H9 (cell line): ENCODE measurements at regions not wholly inside any gene's neighbourhood (a gene's known extent, or its start where the extent isn't known, plus 50 kb on each side); places are given as distances from the start of the nearest gene placed in this dataset.

ENCODE experiments used
- DNase-seq: peaks from one replicate; pipeline ENCODE4 v3.0.0-alpha.2; 2017
- H2AFZ ChIP-seq: one replicate; pipeline ENCODE4 v1.6.1; 2013; ENCODE audit warnings: mild to moderate bottlenecking, low read length, control low read depth, moderate library complexity
- H2AK5ac ChIP-seq: 2 replicates; pipeline ENCODE4 v1.6.1; 2013; ENCODE audit warnings: low read length, control low read depth, mixed read lengths; ENCODE audit not compliant: insufficient read length
- H2BK120ac ChIP-seq: one replicate; pipeline ENCODE4 v1.6.1; 2013; ENCODE audit warnings: low read depth, mild to moderate bottlenecking, low read length, control low read depth, inconsistent platforms; ENCODE audit not compliant: poor library complexity, severe bottlenecking
- H2BK12ac ChIP-seq: 2 replicates; pipeline ENCODE4 v1.6.1; 2013; ENCODE audit warnings: low read length, control low read depth, mixed read lengths, low read depth; ENCODE audit not compliant: insufficient read length
- H2BK15ac ChIP-seq: 2 replicates; pipeline ENCODE4 v1.6.1; 2013; ENCODE audit warnings: low read depth, low read length, control low read depth
- H2BK20ac ChIP-seq: one replicate; pipeline ENCODE4 v1.6.1; 2013; ENCODE audit warnings: low read depth, mild to moderate bottlenecking, low read length, control low read depth, inconsistent platforms; ENCODE audit not compliant: poor library complexity, severe bottlenecking
- H2BK5ac ChIP-seq: 2 replicates; pipeline ENCODE4 v1.6.1; 2013; ENCODE audit warnings: low read length, control low read depth, mixed read lengths; ENCODE audit not compliant: insufficient read length
- H3K14ac ChIP-seq: 2 replicates; pipeline ENCODE4 v1.6.1; 2013; ENCODE audit warnings: low read length, control low read depth; ENCODE audit not compliant: insufficient read depth
- H3K18ac ChIP-seq: 2 replicates; pipeline ENCODE4 v1.6.1; 2013; ENCODE audit warnings: low read depth, mild to moderate bottlenecking, mixed read lengths, low read length, control low read depth; ENCODE audit not compliant: insufficient read length
- H3K23ac ChIP-seq: 2 replicates; pipeline ENCODE4 v1.6.1; 2013; ENCODE audit warnings: low read length, control low read depth, mixed read lengths, low read depth; ENCODE audit not compliant: insufficient read length
- H3K23me2 ChIP-seq: 2 replicates; pipeline ENCODE4 v1.6.1; 2013; ENCODE audit warnings: low read depth, mild to moderate bottlenecking, mixed read lengths, low read length, control low read depth; ENCODE audit not compliant: insufficient read length, poor library complexity, severe bottlenecking
- H3K27ac ChIP-seq: 2 replicates; pipeline ENCODE4 v1.5.1; 2013; ENCODE audit warnings: low read length, control low read depth, mixed read lengths, low read depth; ENCODE audit not compliant: insufficient read length
- H3K27me3 ChIP-seq: 2 replicates; pipeline ENCODE4 v1.6.1; 2013; ENCODE audit warnings: low read length, control low read depth, inconsistent platforms; ENCODE audit not compliant: insufficient read depth
- H3K4ac ChIP-seq: 2 replicates; pipeline ENCODE4 v1.6.1; 2013; ENCODE audit warnings: low read depth, mild to moderate bottlenecking, control low read depth, inconsistent platforms, low read length, moderate library complexity
- H3K4me1 ChIP-seq: 2 replicates; pipeline ENCODE4 v1.6.1; 2013; ENCODE audit warnings: low read length, control low read depth, inconsistent platforms; ENCODE audit not compliant: insufficient read depth
- H3K4me2 ChIP-seq: 2 replicates; pipeline ENCODE4 v1.6.1; 2013; ENCODE audit warnings: low read length, control low read depth, mixed read lengths; ENCODE audit not compliant: insufficient read length, insufficient read depth
- H3K56ac ChIP-seq: 2 replicates; pipeline ENCODE4 v1.6.1; 2013; ENCODE audit warnings: low read depth, mild to moderate bottlenecking, mixed read lengths, low read length, control low read depth; ENCODE audit not compliant: insufficient read length
- H3K79me1 ChIP-seq: 2 replicates; pipeline ENCODE4 v1.6.1; 2013; ENCODE audit warnings: low read depth, mild to moderate bottlenecking, moderate library complexity, low read length, control low read depth, inconsistent platforms; ENCODE audit not compliant: insufficient read depth, poor library complexity, severe bottlenecking
- H3K79me2 ChIP-seq: 2 replicates; pipeline ENCODE4 v1.6.1; 2013; ENCODE audit warnings: low read length, control low read depth, inconsistent platforms; ENCODE audit not compliant: insufficient read depth
- H3K9ac ChIP-seq: 2 replicates; pipeline ENCODE4 v1.6.1; 2013; ENCODE audit warnings: low read length, control low read depth, mixed read lengths; ENCODE audit not compliant: insufficient read length; ENCODE audit errors: extremely low read depth
- H3K9me3 ChIP-seq: one replicate; pipeline ENCODE4 v1.6.1; 2013; ENCODE audit warnings: low read depth, low read length, inconsistent platforms; ENCODE audit not compliant: control insufficient read depth
- H3T11ph ChIP-seq: one replicate; pipeline ENCODE4 v1.6.1; 2013; ENCODE audit warnings: mild to moderate bottlenecking, low read length, control low read depth, inconsistent platforms
- H4K20me1 ChIP-seq: one replicate; pipeline ENCODE4 v1.6.1; 2013; ENCODE audit not compliant: control insufficient read depth, insufficient read length, insufficient read depth
- H4K5ac ChIP-seq: 2 replicates; pipeline ENCODE4 v1.6.1; 2013; ENCODE audit warnings: low read depth, mild to moderate bottlenecking, mixed read lengths, low read length, control low read depth; ENCODE audit not compliant: insufficient read length
- H4K8ac ChIP-seq: replicated peaks from 2 replicates; pipeline ENCODE4 v1.6.1; 2013; ENCODE audit warnings: low read length, control low read depth, mixed read lengths, low read depth; ENCODE audit not compliant: insufficient read length
- H4K91ac ChIP-seq: 2 replicates; pipeline ENCODE4 v1.6.1; 2013; ENCODE audit warnings: low read depth, mild to moderate bottlenecking, moderate library complexity, mixed read lengths, low read length, control low read depth; ENCODE audit not compliant: insufficient read length
- H3K27ac Mint-ChIP-seq, 3 experiments: 2 replicates in 2 of 3; 3 replicates in 1 of 3; pipeline ENCODE4 v1.8.0; 2020 to 2021; ENCODE audit warnings: mixed read lengths in 3 of 3, mild to moderate bottlenecking in 1 of 3, moderate library complexity in 1 of 3
- H3K27me3 Mint-ChIP-seq: 2 replicates; pipeline ENCODE4 v1.8.0; 2021; ENCODE audit warnings: low read depth, mild to moderate bottlenecking, moderate library complexity, mixed read lengths
- H3K36me3 Mint-ChIP-seq, 3 experiments: 2 replicates in 2 of 3; 3 replicates in 1 of 3; pipeline ENCODE4 v1.8.0; 2020 to 2021; ENCODE audit warnings: low read depth in 3 of 3, mixed read lengths in 3 of 3; ENCODE audit not compliant: insufficient read depth in 1 of 3
- H3K4me1 Mint-ChIP-seq, 2 experiments: 2 replicates each; pipeline ENCODE4 v1.8.0; 2020; ENCODE audit warnings: mixed read lengths in 2 of 2
- H3K4me3 Mint-ChIP-seq, 2 experiments: 2 replicates in 1 of 2; 3 replicates in 1 of 2; pipeline ENCODE4 v1.8.0; 2020 to 2021; ENCODE audit warnings: mild to moderate bottlenecking in 2 of 2, mixed read lengths in 2 of 2, moderate library complexity in 1 of 2
- H3K9me3 Mint-ChIP-seq, 2 experiments: 2 replicates in 1 of 2; 3 replicates in 1 of 2; pipeline ENCODE4 v1.8.0; 2020; ENCODE audit warnings: mild to moderate bottlenecking in 2 of 2, mixed read lengths in 2 of 2, moderate library complexity in 1 of 2
- WGBS: extraction: QIAGEN DNeasy Blood & Tissue Kit; methylation state at CpG from one replicate; pipeline ENCODE4 v1.1.7; 2013; ENCODE audit warnings: missing lambda C conversion rate, low lambda C conversion rate, mixed read lengths; ENCODE audit not compliant: insufficient read length; ENCODE audit errors: extremely low coverage; 5-methylcytosine and 5-hydroxymethylcytosine counted together
- TF ChIP-seq, protein P1 (sequence below): fragments of 200-600 bp; sonication (generic); conservative IDR thresholded peaks from 3 replicates; pipeline ENCODE4 v1.8.0; 2021; ENCODE audit warnings: antibody characterized with exemption, mild to moderate bottlenecking

DNA sequence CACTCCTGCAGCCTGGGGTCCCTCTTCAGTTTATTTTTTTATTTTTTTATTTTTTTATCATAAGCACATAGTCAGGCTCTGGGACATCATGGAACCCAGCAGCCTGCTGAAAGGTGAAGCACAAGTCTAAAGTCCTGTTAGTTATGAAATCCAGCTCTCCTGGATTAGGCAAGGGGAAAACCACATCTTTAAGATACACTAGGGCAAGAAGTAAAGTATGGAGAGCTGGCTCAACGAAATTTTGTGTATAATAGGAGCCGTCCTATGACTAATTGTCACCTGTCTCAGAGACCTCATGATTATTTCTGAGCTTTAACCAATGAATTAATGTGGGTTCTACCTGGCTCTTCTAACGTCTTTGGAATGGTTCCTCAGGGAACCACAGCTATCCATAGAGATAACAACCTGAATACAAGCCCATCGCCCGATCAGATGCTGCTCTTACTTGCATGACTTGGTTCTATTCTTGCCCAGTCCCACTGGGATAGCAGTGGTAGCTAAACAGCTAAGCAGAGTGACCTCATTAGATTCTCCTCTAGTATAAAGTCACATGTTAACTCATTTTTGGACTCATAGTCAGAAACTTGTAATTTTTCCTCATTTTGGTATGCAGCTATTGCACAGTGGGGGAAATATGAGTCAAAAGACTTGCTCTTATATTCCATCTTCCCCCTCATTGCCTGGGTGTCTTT is 122.7 kb downstream of the LMO4 start:
- H3K23me2 ChIP-seq, result no peaks in the 10 kb centered on the region
- H4K20me1 ChIP-seq, result no peaks in the 10 kb centered on the region
- H3K9me3 Mint-ChIP-seq, result peaks cover 15 to 23% of the 10 kb centered on the region in 2 experiments
- H3K4me2 ChIP-seq, result no peak overlapping the region
- no peak for DNase-seq
- H2BK20ac ChIP-seq, result no peak overlapping the region
- H3K27ac Mint-ChIP-seq, result no peak overlapping the region
- no peak overlapping the region for H3K4ac ChIP-seq
- no peak overlapping the region for H3K56ac ChIP-seq
- no peaks in the 10 kb centered on the region for H3K79me2 ChIP-seq
- peaks cover 2% of the 10 kb centered on the region; the same call in 1 of the 2 replicates for H3K4me1 ChIP-seq
- no peak overlapping the region for H2BK5ac ChIP-seq
- H3K14ac ChIP-seq, result no peak overlapping the region
- H3K23ac ChIP-seq, result no peak overlapping the region
- no peak overlapping the region for H4K91ac ChIP-seq
- H2BK120ac ChIP-seq, result no peak overlapping the region
- H3K18ac ChIP-seq, result no peak overlapping the region
- no peak overlapping the region for H3K27ac ChIP-seq
- WGBS, result no CpG with 5 or more reads among the region's 5 CpGs
- no peak overlapping the region for H3K4me3 Mint-ChIP-seq
- H3K9me3 ChIP-seq, result no peaks in the 10 kb centered on the region
- H3K27me3 Mint-ChIP-seq, result no peaks in the 10 kb centered on the region
- H2AFZ ChIP-seq, result no peak overlapping the region
- peaks cover 15 to 17% of the 10 kb centered on the region in 2 experiments for H3K4me1 Mint-ChIP-seq
- H2BK12ac ChIP-seq, result no peak overlapping the region
- H3K79me1 ChIP-seq, result no peaks in the 10 kb centered on the region
- H3K27me3 ChIP-seq, result no peaks in the 10 kb centered on the region
- TF ChIP-seq, protein P1, sequence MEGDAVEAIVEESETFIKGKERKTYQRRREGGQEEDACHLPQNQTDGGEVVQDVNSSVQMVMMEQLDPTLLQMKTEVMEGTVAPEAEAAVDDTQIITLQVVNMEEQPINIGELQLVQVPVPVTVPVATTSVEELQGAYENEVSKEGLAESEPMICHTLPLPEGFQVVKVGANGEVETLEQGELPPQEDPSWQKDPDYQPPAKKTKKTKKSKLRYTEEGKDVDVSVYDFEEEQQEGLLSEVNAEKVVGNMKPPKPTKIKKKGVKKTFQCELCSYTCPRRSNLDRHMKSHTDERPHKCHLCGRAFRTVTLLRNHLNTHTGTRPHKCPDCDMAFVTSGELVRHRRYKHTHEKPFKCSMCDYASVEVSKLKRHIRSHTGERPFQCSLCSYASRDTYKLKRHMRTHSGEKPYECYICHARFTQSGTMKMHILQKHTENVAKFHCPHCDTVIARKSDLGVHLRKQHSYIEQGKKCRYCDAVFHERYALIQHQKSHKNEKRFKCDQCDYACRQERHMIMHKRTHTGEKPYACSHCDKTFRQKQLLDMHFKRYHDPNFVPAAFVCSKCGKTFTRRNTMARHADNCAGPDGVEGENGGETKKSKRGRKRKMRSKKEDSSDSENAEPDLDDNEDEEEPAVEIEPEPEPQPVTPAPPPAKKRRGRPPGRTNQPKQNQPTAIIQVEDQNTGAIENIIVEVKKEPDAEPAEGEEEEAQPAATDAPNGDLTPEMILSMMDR, result no peak
- no peak overlapping the region for H4K8ac ChIP-seq
- no peak overlapping the region for H2AK5ac ChIP-seq
- no peak overlapping the region for H2BK15ac ChIP-seq
- H4K5ac ChIP-seq, result no peak overlapping the region
- H3K36me3 Mint-ChIP-seq, result peaks cover 14 to 23% (median 16%) of the 10 kb centered on the region in 3 experiments
- no peak overlapping the region for H3T11ph ChIP-seq
- no peak overlapping the region for H3K9ac ChIP-seq
